ENCODE measurements at regions not wholly inside any gene's neighbourhood (a gene's known extent, or its start where the extent isn't known, plus 50 kb on each side); places are given as distances from the start of the nearest gene placed in this dataset.

DNA sequence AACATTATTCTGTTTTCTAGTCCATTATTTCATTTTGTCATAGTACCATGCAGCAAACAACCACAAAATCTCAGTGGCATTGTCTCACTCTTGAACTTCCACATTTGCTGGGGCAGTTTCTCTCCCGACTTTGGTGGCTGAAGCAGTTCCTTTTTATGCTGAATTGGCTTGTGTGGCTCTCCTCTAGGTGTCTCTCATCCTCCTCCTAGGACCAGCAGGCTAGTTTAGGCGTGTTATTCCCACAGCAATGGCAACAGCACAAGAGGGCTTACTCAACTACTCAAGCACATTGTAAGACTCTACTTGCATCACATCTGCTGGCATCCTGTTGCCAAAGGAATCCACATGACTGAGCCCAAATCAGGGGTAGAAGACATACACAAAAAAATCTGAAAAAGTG, 201.8 kb upstream of the KCNH8 start:
- no CpG with 5 or more reads among the region's 2 CpGs for WGBS, 2 experiments (ENCODE audit: extremely low coverage in 2 of 2, insufficient read length in 1 of 2)
- Histone ChIP-seq H3K4ac (ENCODE audit: low read depth, low read length) (no peak overlapping the region), H2BK15ac (ENCODE audit: low read depth, low read length) (no peak overlapping the region), H2AFZ (replicated peaks; ENCODE audit: low read length, poor library complexity) (no peak overlapping the region), H3K36me3 (ENCODE audit: control insufficient read depth, insufficient read depth, low read length) (no peaks in the 10 kb centered on the region), H2BK20ac (ENCODE audit: low read depth, low read length) (no peak overlapping the region), H3K23ac (ENCODE audit: low read depth, low read length) (no peak overlapping the region), H3K4me3 (ENCODE audit: insufficient read depth, low read depth, low read length) (no peak overlapping the region), H3K18ac (ENCODE audit: low read depth, low read length) (no peak overlapping the region), H3K27me3 (ENCODE audit: control insufficient read depth, insufficient read depth, low read length) (no peaks in the 10 kb centered on the region), H3K4me2 (ENCODE audit: low read depth, low read length) (no peak overlapping the region), H2AK9ac (replicated peaks; ENCODE audit: low read depth, low read length, poor library complexity) (no peak overlapping the region), H3K79me1 (ENCODE audit: low read depth in 1 of 2, low read length in 2 of 2) (no peaks in the 10 kb centered on the region), H3K9me3 (ENCODE audit: control insufficient read depth, insufficient read depth, low read length) (peaks cover 11% of the 10 kb centered on the region), H4K5ac (ENCODE audit: low read depth, low read length) (no peak overlapping the region), H4K91ac (ENCODE audit: insufficient read depth, low read depth, low read length) (no peak overlapping the region), H2BK120ac (ENCODE audit: low read depth, low read length) (no peak overlapping the region), H4K20me1 (ENCODE audit: insufficient read depth, low read length) (no peaks in the 10 kb centered on the region), H3K9ac (ENCODE audit: low read depth, low read length) (no peak overlapping the region), H3K56ac (ENCODE audit: extremely low read depth, insufficient read depth, low read length) (no peak overlapping the region), H3K14ac (replicated peaks; ENCODE audit: low read depth, low read length) (no peak overlapping the region), H3K27ac (ENCODE audit: insufficient read depth, low read length) (no peak overlapping the region), H3K4me1 (ENCODE audit: control insufficient read depth, insufficient read depth, low read length) (no peaks in the 10 kb centered on the region), H3K9me1 (ENCODE audit: insufficient read depth, low read length) (no peaks in the 10 kb centered on the region), H2AK5ac (ENCODE audit: low read depth, low read length) (no peak overlapping the region), H2BK5ac (ENCODE audit: low read depth, low read length, poor library complexity, severe bottlenecking) (no peak overlapping the region), H4K8ac (ENCODE audit: low read depth in 2 of 2, low read length in 2 of 2) (no peak overlapping the region)
- in situ Hi-C loops (cut with MboI; ENCODE audit: low sequenced_read_pairs), result no loop called here
- POLR2A ChIA-PET (ENCODE audit: unreplicated experiment), result no interaction called here
- TF ChIP-seq BHLHE40 (IDR thresholded peaks at IDR 0.05; ENCODE audit: low read depth, low read length) (no peak), FOS (IDR thresholded peaks at IDR 0.05; ENCODE audit: low read depth, low read length) (no peak), CHD1 (IDR thresholded peaks at IDR 0.05; ENCODE audit: low read depth, low read length) (no peak), RFX5 (IDR thresholded peaks at IDR 0.05; ENCODE audit: low read depth, low read length) (no peak), RAD21 (IDR thresholded peaks at IDR 0.05; ENCODE audit: low read length) (no peak), CEBPB (IDR thresholded peaks at IDR 0.05; ENCODE audit: low read depth, low read length) (no peak), POLR2A (IDR thresholded peaks at IDR 0.05; ENCODE audit: low read depth, low read length) (no peak), NFE2L2 (IDR thresholded peaks at IDR 0.05; ENCODE audit: low read depth, low read length) (no peak), MXI1 (IDR thresholded peaks at IDR 0.05; ENCODE audit: borderline replicate concordance, low read depth, low read length) (no peak), MAZ (IDR thresholded peaks at IDR 0.05; ENCODE audit: borderline replicate concordance, low read depth, low read length) (no peak), MAFK (IDR thresholded peaks at IDR 0.05; ENCODE audit: low read depth, low read length) (no peak), SMC3 (IDR thresholded peaks at IDR 0.05; ENCODE audit: low read depth, low read length) (no peak), RCOR1 (IDR thresholded peaks at IDR 0.05; ENCODE audit: insufficient replicate concordance, low read length) (no peak)
- TF ChIP-seq, protein P1, sequence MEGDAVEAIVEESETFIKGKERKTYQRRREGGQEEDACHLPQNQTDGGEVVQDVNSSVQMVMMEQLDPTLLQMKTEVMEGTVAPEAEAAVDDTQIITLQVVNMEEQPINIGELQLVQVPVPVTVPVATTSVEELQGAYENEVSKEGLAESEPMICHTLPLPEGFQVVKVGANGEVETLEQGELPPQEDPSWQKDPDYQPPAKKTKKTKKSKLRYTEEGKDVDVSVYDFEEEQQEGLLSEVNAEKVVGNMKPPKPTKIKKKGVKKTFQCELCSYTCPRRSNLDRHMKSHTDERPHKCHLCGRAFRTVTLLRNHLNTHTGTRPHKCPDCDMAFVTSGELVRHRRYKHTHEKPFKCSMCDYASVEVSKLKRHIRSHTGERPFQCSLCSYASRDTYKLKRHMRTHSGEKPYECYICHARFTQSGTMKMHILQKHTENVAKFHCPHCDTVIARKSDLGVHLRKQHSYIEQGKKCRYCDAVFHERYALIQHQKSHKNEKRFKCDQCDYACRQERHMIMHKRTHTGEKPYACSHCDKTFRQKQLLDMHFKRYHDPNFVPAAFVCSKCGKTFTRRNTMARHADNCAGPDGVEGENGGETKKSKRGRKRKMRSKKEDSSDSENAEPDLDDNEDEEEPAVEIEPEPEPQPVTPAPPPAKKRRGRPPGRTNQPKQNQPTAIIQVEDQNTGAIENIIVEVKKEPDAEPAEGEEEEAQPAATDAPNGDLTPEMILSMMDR (conservative IDR thresholded peaks at IDR 0.05; ENCODE audit: low read depth, low read length), result no peak
- TF ChIP-seq, protein P2, sequence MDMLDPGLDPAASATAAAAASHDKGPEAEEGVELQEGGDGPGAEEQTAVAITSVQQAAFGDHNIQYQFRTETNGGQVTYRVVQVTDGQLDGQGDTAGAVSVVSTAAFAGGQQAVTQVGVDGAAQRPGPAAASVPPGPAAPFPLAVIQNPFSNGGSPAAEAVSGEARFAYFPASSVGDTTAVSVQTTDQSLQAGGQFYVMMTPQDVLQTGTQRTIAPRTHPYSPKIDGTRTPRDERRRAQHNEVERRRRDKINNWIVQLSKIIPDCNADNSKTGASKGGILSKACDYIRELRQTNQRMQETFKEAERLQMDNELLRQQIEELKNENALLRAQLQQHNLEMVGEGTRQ (IDR thresholded peaks at IDR 0.05; ENCODE audit: low read depth, low read length), result no peak
- TF ChIP-seq, protein P3, sequence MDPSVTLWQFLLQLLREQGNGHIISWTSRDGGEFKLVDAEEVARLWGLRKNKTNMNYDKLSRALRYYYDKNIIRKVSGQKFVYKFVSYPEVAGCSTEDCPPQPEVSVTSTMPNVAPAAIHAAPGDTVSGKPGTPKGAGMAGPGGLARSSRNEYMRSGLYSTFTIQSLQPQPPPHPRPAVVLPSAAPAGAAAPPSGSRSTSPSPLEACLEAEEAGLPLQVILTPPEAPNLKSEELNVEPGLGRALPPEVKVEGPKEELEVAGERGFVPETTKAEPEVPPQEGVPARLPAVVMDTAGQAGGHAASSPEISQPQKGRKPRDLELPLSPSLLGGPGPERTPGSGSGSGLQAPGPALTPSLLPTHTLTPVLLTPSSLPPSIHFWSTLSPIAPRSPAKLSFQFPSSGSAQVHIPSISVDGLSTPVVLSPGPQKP (IDR thresholded peaks at IDR 0.05; ENCODE audit: borderline replicate concordance, low read depth, low read length), result no peak
- no peak for DNase-seq
- intact Hi-C loops (cut with micrococcal nuclease), result no loop called here
- BruUV-seq (replicated peaks), result no TSS peak
- dilution Hi-C loops (cut with HindIII; ENCODE audit: low sequenced_read_pairs, unreplicated experiment), result no loop called here
- ATAC-seq (ENCODE audit: low read depth), result no peak
- CTCF ChIA-PET, result no interaction called here
